K562 (cell line): ENCODE measurements at regions not wholly inside any gene's neighbourhood (a gene's known extent, or its start where the extent isn't known, plus 50 kb on each side); places are given as distances from the start of the nearest gene placed in this dataset.

Source experiments
- ATAC-seq: fragments of 200-7000 bp; cut with Tn5 transposase; 3 replicates; pipeline ENCODE4 v1.9.1; 2020; ENCODE audit warnings: moderate library complexity
- BruUV-seq: library from RNA; stranded (reverse); fragments of 400-500 nt; replicated peaks from 2 replicates; lab custom pipeline; 2021; lab: Mats Ljungman, UMichigan
- CTCF ChIA-PET: fragments of 300-600 bp; formaldehyde crosslinking; extraction: SDS; loops from one replicate; lab custom pipeline; 2021; ENCODE audit warnings: low intra/inter-chr PET ratio; lab: Yijun Ruan, JAX
- POLR2A ChIA-PET: fragments of 300-600, 350-650 bp; sonication (Branson Sonifier 250); formaldehyde crosslinking; extraction: SDS; loops from one replicate; lab custom pipeline; 2021; ENCODE audit warnings: antibody characterized with exemption, inconsistent platforms; lab: Yijun Ruan, JAX
- DNase-seq, 4 experiments: peaks; one replicate each; pipeline versions ENCODE4 v3.0.0 to v3.0.0-alpha.2; 2011 to 2018; ENCODE audit warnings: low spot score in 3 of 4, mixed read lengths in 3 of 4; ENCODE audit errors: extremely low read depth in 1 of 4
- FAIRE-seq: peaks from 2 replicates; lab custom pipeline; 2011; peaks lifted over from hg19 to GRCh38; lab: Jason Lieb, UNC
- H2AFZ ChIP-seq: 2 replicates; pipeline ENCODE4 v1.6.0; 2011; ENCODE audit warnings: low read depth, low read length, control low read depth, inconsistent platforms
- H3K27ac ChIP-seq: fragments of 200-600 bp; 3 replicates; pipeline ENCODE4 v1.8.0; 2011; ENCODE audit warnings: low read depth, mild to moderate bottlenecking, control low read depth, inconsistent platforms, low read length, moderate library complexity, mixed read lengths; ENCODE audit errors: extremely low read depth
- H3K27me3 ChIP-seq, 2 experiments: fragments of 300-600 bp in 1 of 2; 2 replicates in 1 of 2; 3 replicates in 1 of 2; pipeline versions ENCODE4 v1.6.0 to v1.8.0; 2011; ENCODE audit warnings: inconsistent platforms in 2 of 2, low read length in 2 of 2, mild to moderate bottlenecking in 1 of 2, mixed read lengths in 1 of 2, moderate library complexity in 1 of 2; ENCODE audit not compliant: control insufficient read depth in 2 of 2, insufficient read depth in 2 of 2
- H3K36me3 ChIP-seq: fragments of 300-600 bp; 3 replicates; pipeline ENCODE4 v1.8.0; 2011; ENCODE audit warnings: mild to moderate bottlenecking, low read length, inconsistent platforms; ENCODE audit not compliant: control insufficient read depth, insufficient read depth
- H3K4me1 ChIP-seq, 2 experiments: fragments of 200-600 bp in 1 of 2; replicated peaks in 1 of 2; 2 replicates in 1 of 2; 3 replicates in 1 of 2; pipeline versions ENCODE4 v1.5.1 to v1.8.0; 2011; ENCODE audit warnings: inconsistent platforms in 2 of 2, low read length in 2 of 2, mild to moderate bottlenecking in 1 of 2, mixed read lengths in 1 of 2, moderate library complexity in 1 of 2; ENCODE audit not compliant: control insufficient read depth in 2 of 2, insufficient read depth in 2 of 2
- H3K4me2 ChIP-seq: 2 replicates; pipeline ENCODE4 v1.6.1; 2011; ENCODE audit warnings: low read length, control low read depth, inconsistent platforms, mixed read lengths; ENCODE audit not compliant: insufficient read depth
- H3K4me3 ChIP-seq: fragments of 200-600 bp; sonication (generic), shearing (Covaris generic); 2 replicates; pipeline ENCODE4 v1.5.1; 2016; ENCODE audit warnings: control low read depth, inconsistent platforms
- H3K79me2 ChIP-seq: fragments of 200-600 bp; 3 replicates; pipeline ENCODE4 v1.8.0; 2011; ENCODE audit warnings: low read length, inconsistent platforms; ENCODE audit not compliant: control insufficient read depth, insufficient read depth
- H3K9ac ChIP-seq, 2 experiments: 2 replicates each; pipeline versions ENCODE4 v1.6.0 to v1.6.1; 2011; ENCODE audit warnings: low read depth in 2 of 2, low read length in 2 of 2, control low read depth in 1 of 2, inconsistent platforms in 1 of 2, mild to moderate bottlenecking in 1 of 2, mixed read lengths in 1 of 2; ENCODE audit not compliant: insufficient read depth in 1 of 2
- H3K9me1 ChIP-seq: one replicate; pipeline ENCODE4 v1.6.0; 2011; ENCODE audit warnings: inconsistent platforms, mild to moderate bottlenecking, low read length, moderate library complexity; ENCODE audit not compliant: control insufficient read depth, insufficient read depth
- H3K9me3 ChIP-seq: replicated peaks from 2 replicates; pipeline ENCODE4 v1.5.1; 2011; ENCODE audit warnings: low read depth, low read length, inconsistent platforms; ENCODE audit not compliant: control insufficient read depth, insufficient read depth
- H4K20me1 ChIP-seq: replicated peaks from 2 replicates; pipeline ENCODE4 v1.6.1; 2011; ENCODE audit warnings: low read length, inconsistent platforms, mixed read lengths; ENCODE audit not compliant: control insufficient read depth, insufficient read depth
- ARID3B ChIP-seq: fragments of 250-450 bp; sonication (Bioruptor Pico); IDR thresholded peaks from 2 replicates; pipeline ENCODE4 v1.4.0; 2020; ENCODE audit warnings: borderline replicate concordance
- CSDE1 ChIP-seq, 2 experiments: fragments of 450-650 bp; IDR thresholded peaks; 2 replicates each; pipeline ENCODE4 v1.6.1; 2016; ENCODE audit warnings: mild to moderate bottlenecking in 1 of 2
- DDX20 ChIP-seq: fragments of 450-650 bp; IDR thresholded peaks from 2 replicates; pipeline ENCODE4 v1.6.1; 2016; ENCODE audit warnings: missing genetic modification characterization, low read depth, mild to moderate bottlenecking, missing compliant biosample characterization, moderate library complexity
- HDAC2 ChIP-seq: fragments of 450-650 bp; IDR thresholded peaks from 2 replicates; pipeline ENCODE4 v1.6.1; 2016; ENCODE audit warnings: mild to moderate bottlenecking
- HOXB6 ChIP-seq: fragments of 250-450 bp; sonication (Bioruptor Pico); IDR thresholded peaks from 2 replicates; pipeline ENCODE4 v1.5.1; 2022; ENCODE audit warnings: mild to moderate bottlenecking, borderline replicate concordance
- KHSRP ChIP-seq: fragments of 450-650 bp; IDR thresholded peaks from 2 replicates; pipeline ENCODE4 v1.6.1; 2017
- MNT ChIP-seq, 2 experiments: fragments of 450-650 bp; conservative IDR thresholded peaks; 2 replicates each; pipeline ENCODE4 v1.6.1; 2017; ENCODE audit warnings: mild to moderate bottlenecking in 2 of 2, moderate library complexity in 2 of 2
- MXI1 ChIP-seq: IDR thresholded peaks from 2 replicates; pipeline ENCODE4 v1.6.1; 2011; ENCODE audit warnings: low read depth, mild to moderate bottlenecking, improper control_type of control experiment, low read length
- NR2F6 ChIP-seq: fragments of 450-650 bp; formaldehyde crosslinking; IDR thresholded peaks from 2 replicates; pipeline ENCODE4 v1.4.0; 2020; ENCODE audit warnings: mild to moderate bottlenecking
- ZNF24 ChIP-seq: fragments of 450-650 bp; IDR thresholded peaks from 2 replicates; pipeline ENCODE4 v1.6.1; 2016
- WGBS: fragments of 100-300 bp; shearing (Covaris generic); methylation state at CpG from one replicate; pipeline ENCODE4 v1.1.6; 2016; ENCODE audit warnings: low coverage, mixed read lengths; ENCODE audit not compliant: insufficient coverage; ENCODE audit errors: missing lambda C conversion rate; 5-methylcytosine and 5-hydroxymethylcytosine counted together
- in situ Hi-C: fragments of 300-500 bp; cut with MboI; formaldehyde crosslinking; loops from 4 replicates; pipeline ENCODE4 v1.15.0; 2018; ENCODE audit warnings: inconsistent platforms, mixed read lengths
- intact Hi-C: fragments of 100-400 bp; cut with micrococcal nuclease; formaldehyde crosslinking; loops from 2 replicates; pipeline ENCODE4 v1.14.2; 2022
- TF ChIP-seq, protein P1 (sequence below): sonication (generic); formaldehyde crosslinking; IDR thresholded peaks from 2 replicates; pipeline ENCODE4 v1.8.1; 2023; ENCODE audit warnings: mild to moderate bottlenecking, missing genetic modification reagents, moderate library complexity
- TF ChIP-seq, protein P2 (sequence below): fragments of 200-800 bp; sonication (Bioruptor generic); IDR thresholded peaks from 2 replicates; pipeline ENCODE4 v1.6.1; 2016; ENCODE audit warnings: missing genetic modification characterization, missing compliant biosample characterization

DNA sequence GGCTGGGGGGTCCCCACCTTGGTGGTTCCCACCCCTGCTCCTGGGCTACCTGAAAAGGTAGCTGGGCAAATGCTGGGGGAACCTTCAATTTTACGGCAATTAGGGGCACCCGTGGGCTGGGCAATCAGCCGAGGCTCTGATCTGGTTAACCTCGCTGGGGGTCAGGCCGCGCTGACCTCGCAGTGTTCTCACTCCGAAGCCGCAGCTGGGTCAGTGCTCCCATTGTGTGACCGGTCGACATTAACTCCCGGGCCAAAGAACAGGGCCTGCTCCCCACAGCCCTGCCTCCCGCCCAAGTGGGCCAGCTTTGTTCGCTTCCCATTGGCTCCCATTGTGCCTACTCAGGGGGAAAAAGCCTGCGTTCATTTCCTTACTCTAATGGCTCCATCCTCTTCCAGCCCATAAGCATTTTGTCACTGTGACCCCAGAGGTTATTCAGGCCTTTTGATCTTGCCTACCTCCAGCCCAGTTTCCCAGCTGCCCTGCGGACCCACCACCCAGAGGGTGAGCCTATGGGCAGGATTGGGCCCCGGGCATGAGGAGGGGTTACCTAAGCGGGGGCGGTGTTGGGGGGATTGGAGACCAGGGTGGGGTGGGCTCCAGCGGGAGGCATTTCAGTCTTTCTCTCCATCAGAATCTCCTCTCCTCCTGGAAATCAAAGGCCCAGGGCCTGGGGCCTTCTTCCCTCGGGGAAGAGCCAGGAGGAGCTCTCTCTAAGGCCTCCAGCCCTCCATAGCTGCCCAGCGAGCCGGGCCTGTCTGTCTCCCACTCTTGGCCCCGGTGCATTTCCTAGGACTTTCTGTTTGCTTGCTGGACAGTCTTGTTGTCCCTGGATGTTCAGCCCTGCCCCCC lies 90.1 kb downstream of the MYCN start:
- POLR2A ChIA-PET: no interaction called here
- no peak for TF ChIP-seq MXI1
- TF ChIP-seq, protein P1, sequence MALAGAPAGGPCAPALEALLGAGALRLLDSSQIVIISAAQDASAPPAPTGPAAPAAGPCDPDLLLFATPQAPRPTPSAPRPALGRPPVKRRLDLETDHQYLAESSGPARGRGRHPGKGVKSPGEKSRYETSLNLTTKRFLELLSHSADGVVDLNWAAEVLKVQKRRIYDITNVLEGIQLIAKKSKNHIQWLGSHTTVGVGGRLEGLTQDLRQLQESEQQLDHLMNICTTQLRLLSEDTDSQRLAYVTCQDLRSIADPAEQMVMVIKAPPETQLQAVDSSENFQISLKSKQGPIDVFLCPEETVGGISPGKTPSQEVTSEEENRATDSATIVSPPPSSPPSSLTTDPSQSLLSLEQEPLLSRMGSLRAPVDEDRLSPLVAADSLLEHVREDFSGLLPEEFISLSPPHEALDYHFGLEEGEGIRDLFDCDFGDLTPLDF (CRISPR knock-in tag): no peak
- TF ChIP-seq NR2F6 (CRISPR knock-in tag): no peak
- no peak for TF ChIP-seq ARID3B
- TF ChIP-seq, protein P2, sequence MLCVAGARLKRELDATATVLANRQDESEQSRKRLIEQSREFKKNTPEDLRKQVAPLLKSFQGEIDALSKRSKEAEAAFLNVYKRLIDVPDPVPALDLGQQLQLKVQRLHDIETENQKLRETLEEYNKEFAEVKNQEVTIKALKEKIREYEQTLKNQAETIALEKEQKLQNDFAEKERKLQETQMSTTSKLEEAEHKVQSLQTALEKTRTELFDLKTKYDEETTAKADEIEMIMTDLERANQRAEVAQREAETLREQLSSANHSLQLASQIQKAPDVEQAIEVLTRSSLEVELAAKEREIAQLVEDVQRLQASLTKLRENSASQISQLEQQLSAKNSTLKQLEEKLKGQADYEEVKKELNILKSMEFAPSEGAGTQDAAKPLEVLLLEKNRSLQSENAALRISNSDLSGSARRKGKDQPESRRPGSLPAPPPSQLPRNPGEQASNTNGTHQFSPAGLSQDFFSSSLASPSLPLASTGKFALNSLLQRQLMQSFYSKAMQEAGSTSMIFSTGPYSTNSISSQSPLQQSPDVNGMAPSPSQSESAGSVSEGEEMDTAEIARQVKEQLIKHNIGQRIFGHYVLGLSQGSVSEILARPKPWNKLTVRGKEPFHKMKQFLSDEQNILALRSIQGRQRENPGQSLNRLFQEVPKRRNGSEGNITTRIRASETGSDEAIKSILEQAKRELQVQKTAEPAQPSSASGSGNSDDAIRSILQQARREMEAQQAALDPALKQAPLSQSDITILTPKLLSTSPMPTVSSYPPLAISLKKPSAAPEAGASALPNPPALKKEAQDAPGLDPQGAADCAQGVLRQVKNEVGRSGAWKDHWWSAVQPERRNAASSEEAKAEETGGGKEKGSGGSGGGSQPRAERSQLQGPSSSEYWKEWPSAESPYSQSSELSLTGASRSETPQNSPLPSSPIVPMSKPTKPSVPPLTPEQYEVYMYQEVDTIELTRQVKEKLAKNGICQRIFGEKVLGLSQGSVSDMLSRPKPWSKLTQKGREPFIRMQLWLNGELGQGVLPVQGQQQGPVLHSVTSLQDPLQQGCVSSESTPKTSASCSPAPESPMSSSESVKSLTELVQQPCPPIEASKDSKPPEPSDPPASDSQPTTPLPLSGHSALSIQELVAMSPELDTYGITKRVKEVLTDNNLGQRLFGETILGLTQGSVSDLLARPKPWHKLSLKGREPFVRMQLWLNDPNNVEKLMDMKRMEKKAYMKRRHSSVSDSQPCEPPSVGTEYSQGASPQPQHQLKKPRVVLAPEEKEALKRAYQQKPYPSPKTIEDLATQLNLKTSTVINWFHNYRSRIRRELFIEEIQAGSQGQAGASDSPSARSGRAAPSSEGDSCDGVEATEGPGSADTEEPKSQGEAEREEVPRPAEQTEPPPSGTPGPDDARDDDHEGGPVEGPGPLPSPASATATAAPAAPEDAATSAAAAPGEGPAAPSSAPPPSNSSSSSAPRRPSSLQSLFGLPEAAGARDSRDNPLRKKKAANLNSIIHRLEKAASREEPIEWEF (CRISPR knock-in tag): no peak
- no peak for TF ChIP-seq CSDE1 (IDR thresholded peaks at IDR 0.05)
- TF ChIP-seq KHSRP: no peak
- TF ChIP-seq HDAC2: no peak
- TF ChIP-seq DDX20 (tag): no peak
- TF ChIP-seq MNT (conservative IDR thresholded peaks at IDR 0.05): no peak
- TF ChIP-seq ZNF24: no peak
- TF ChIP-seq HOXB6: no peak

More for the DNA sequence above, 90.1 kb downstream of the MYCN start:
- Histone ChIP-seq H3K36me3 (no peaks in the 10 kb centered on the region), H3K4me2 (no peak overlapping the region), H3K27me3 (peaks cover 0 to 26% of the 10 kb centered on the region in 2 experiments; a peak in 2 of 5 replicates), H3K9me3 (no peaks in the 10 kb centered on the region), H3K79me2 (no peaks in the 10 kb centered on the region), H3K27ac (no peak overlapping the region), H4K20me1 (no peaks in the 10 kb centered on the region), H3K4me1 (no peaks in the 10 kb centered on the region), H3K9me1 (no peaks in the 10 kb centered on the region), H3K9ac (no peak overlapping the region), H3K4me3 (no peak overlapping the region), H2AFZ (no peak overlapping the region)
- CTCF ChIA-PET: no interaction called here
- ATAC-seq (no peak; the same call in 2 of the 3 replicates), FAIRE-seq (no peak), DNase-seq (no peak)
- BruUV-seq: no TSS peak
- intact Hi-C loops: no loop called here
- WGBS: 1% methylated on average over 21 of the region's 24 CpGs
- in situ Hi-C loops: no loop called here
